Fibroblast of mammary gland (primary cell): ENCODE measurements at regions not wholly inside any gene's neighbourhood (a gene's known extent, or its start where the extent isn't known, plus 50 kb on each side); places are given as distances from the start of the nearest gene placed in this dataset.

Experiments used
- DNase-seq: peaks from one replicate; pipeline ENCODE4 v3.0.0-alpha.2; 2010; ENCODE audit warnings: low read depth
- H3K4me3 ChIP-seq: 2 replicates; pipeline ENCODE4 v1.5.1; 2011; ENCODE audit warnings: low read depth, mild to moderate bottlenecking, low read length, moderate library complexity; ENCODE audit not compliant: control insufficient read depth
- TF ChIP-seq, protein P1 (sequence below): conservative IDR thresholded peaks from 2 replicates; pipeline ENCODE4 v1.5.1; 2011; ENCODE audit warnings: low read depth, low read length, inconsistent platforms; ENCODE audit not compliant: control insufficient read depth, insufficient read depth

GRCh38 chr17:77434136-77435114 is 293.7 kb downstream of the SEC14L1 start:
- no peak for DNase-seq
- no peak overlapping the region for H3K4me3 ChIP-seq
- TF ChIP-seq, protein P1, sequence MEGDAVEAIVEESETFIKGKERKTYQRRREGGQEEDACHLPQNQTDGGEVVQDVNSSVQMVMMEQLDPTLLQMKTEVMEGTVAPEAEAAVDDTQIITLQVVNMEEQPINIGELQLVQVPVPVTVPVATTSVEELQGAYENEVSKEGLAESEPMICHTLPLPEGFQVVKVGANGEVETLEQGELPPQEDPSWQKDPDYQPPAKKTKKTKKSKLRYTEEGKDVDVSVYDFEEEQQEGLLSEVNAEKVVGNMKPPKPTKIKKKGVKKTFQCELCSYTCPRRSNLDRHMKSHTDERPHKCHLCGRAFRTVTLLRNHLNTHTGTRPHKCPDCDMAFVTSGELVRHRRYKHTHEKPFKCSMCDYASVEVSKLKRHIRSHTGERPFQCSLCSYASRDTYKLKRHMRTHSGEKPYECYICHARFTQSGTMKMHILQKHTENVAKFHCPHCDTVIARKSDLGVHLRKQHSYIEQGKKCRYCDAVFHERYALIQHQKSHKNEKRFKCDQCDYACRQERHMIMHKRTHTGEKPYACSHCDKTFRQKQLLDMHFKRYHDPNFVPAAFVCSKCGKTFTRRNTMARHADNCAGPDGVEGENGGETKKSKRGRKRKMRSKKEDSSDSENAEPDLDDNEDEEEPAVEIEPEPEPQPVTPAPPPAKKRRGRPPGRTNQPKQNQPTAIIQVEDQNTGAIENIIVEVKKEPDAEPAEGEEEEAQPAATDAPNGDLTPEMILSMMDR, result no peak

GRCh38 chr17:77435272-77436057 is 294.7 kb downstream of the SEC14L1 start:
- no peak for DNase-seq
- TF ChIP-seq, protein P1, result no peak
- H3K4me3 ChIP-seq, result no peak overlapping the region

GRCh38 chr17:77436058-77436442 is 295.3 kb downstream of the SEC14L1 start:
- DNase-seq, result peak; percentile 57
- TF ChIP-seq, protein P1, result no peak
- no peak overlapping the region for H3K4me3 ChIP-seq

GRCh38 chr17:77436481-77436880 is 295.7 kb downstream of the SEC14L1 start:
- H3K4me3 ChIP-seq, result no peak overlapping the region
- DNase-seq, result no peak
- TF ChIP-seq, protein P1, result no peak

DNA sequence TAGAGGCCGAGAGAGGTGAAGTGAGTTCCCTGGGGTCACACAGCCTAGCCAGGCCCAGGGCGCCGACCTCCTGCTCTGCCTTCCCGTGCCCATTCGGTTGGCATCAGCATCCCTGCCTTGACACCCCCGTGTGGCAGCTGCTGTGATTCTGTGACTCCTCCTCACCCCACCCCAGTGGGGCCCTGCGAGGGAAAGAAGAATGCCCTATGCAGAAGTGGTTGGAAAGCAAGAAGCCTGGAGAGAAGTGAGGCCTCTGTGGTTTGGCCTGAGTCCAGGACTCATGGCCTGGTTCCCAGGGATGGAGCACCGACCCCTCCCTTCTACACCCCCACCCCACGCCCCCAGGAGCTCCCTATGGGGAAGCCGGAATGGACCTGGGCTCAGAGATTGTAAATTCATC is 296.2 kb downstream of the SEC14L1 start:
- H3K4me3 ChIP-seq, result no peak overlapping the region
- DNase-seq, result peak; percentile 81

DNA sequence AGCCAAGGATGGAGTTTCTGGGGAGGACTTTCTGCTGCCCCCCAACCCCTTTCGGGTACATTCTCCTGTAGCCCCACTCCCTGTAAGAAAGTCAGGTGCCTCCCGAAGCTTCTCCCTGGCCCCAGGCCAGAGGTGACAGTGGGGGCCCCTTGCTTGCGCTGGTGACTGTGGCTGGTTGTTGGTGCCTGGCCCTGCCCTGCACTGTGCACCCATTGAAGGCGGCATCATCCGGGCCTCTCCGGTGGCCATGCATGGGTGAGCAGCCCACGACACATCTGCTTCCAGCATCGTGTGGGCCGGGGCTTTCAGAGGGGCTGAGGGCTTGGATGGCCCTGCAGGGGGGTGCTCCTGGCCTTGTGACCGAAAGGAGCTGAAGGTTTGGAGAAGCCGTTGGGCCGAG is 297.0 kb downstream of the SEC14L1 start:
- no peak for DNase-seq
- no peak overlapping the region for H3K4me3 ChIP-seq

More for the DNA sequence above, 296.2 kb downstream of the SEC14L1 start:
- TF ChIP-seq, protein P1, result no peak

More for the DNA sequence above, 297.0 kb downstream of the SEC14L1 start:
- TF ChIP-seq, protein P1, result no peak
